ENCODE measurements at regions not wholly inside any gene's neighbourhood (a gene's known extent, or its start where the extent isn't known, plus 50 kb on each side); places are given as distances from the start of the nearest gene placed in this dataset.

DNA sequence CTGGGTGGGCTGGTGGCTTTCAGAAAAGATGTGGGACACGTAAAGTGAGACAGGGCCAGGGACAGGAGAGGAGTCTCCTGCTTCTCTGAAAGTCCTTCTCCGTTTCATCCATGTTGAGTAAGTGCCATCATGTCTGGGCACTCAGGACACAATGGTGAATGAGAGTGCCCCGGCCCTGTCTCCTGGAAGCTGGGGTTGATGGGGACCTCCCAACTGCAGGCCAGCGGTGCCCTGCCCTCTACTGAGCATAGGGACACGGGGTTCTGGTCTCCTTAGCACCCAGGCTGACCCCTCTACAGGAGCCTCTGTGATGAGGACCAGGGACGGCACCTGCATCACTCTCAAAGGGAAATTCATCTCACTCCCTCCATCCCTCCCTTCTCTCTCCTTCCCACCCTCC is 772.3 kb downstream of the BRD1 start:
- TF ChIP-seq RAD21 (IDR thresholded peaks at IDR 0.05; ENCODE audit: low read depth) (no peak), JUND (IDR thresholded peaks at IDR 0.05) (no peak), CTCF (IDR thresholded peaks at IDR 0.05 in 2 of 3, conservative IDR thresholded peaks at IDR 0.05 in 1 of 3; ENCODE audit: borderline replicate concordance in 1 of 3, insufficient read depth in 1 of 3, low read depth in 2 of 3, low read length in 2 of 3) (no peak), POLR2AphosphoS5 (IDR thresholded peaks at IDR 0.05; ENCODE audit: low read depth, low read length) (no peak), EZH2 (IDR thresholded peaks at IDR 0.05) (no peak), REST (IDR thresholded peaks at IDR 0.05; ENCODE audit: low read depth) (no peak), ZNF274 (IDR thresholded peaks at IDR 0.05; ENCODE audit: low read depth, low read length) (no peak), POLR2A (IDR thresholded peaks at IDR 0.05; ENCODE audit: borderline replicate concordance, extremely low read depth, insufficient read depth, insufficient read length) (no peak), ATF3 (IDR thresholded peaks at IDR 0.05) (no peak), ZFX (IDR thresholded peaks at IDR 0.05) (no peak), EZH2phosphoT487 (IDR thresholded peaks at IDR 0.05; ENCODE audit: borderline replicate concordance) (no peak)
- TF ChIP-seq, protein P1, sequence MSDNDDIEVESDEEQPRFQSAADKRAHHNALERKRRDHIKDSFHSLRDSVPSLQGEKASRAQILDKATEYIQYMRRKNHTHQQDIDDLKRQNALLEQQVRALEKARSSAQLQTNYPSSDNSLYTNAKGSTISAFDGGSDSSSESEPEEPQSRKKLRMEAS (IDR thresholded peaks at IDR 0.05) = no peak
- TF ChIP-seq, protein P2, sequence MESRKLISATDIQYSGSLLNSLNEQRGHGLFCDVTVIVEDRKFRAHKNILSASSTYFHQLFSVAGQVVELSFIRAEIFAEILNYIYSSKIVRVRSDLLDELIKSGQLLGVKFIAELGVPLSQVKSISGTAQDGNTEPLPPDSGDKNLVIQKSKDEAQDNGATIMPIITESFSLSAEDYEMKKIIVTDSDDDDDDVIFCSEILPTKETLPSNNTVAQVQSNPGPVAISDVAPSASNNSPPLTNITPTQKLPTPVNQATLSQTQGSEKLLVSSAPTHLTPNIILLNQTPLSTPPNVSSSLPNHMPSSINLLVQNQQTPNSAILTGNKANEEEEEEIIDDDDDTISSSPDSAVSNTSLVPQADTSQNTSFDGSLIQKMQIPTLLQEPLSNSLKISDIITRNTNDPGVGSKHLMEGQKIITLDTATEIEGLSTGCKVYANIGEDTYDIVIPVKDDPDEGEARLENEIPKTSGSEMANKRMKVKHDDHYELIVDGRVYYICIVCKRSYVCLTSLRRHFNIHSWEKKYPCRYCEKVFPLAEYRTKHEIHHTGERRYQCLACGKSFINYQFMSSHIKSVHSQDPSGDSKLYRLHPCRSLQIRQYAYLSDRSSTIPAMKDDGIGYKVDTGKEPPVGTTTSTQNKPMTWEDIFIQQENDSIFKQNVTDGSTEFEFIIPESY (IDR thresholded peaks at IDR 0.05; ENCODE audit: extremely low read depth, insufficient replicate concordance, low read length) = no peak
